Memory B cell (primary cell): ENCODE measurements at regions not wholly inside any gene's neighbourhood (a gene's known extent, or its start where the extent isn't known, plus 50 kb on each side); places are given as distances from the start of the nearest gene placed in this dataset.

Experiments
- ATAC-seq: fragments of 150-1000 bp; cut with Tn5 transposase; 2 replicates; pipeline ENCODE4 v1.10.0; 2021; ENCODE audit warnings: low read depth, mild to moderate bottlenecking, moderate library complexity
- DNase-seq, 2 donors: peaks; one replicate each; pipeline ENCODE4 v3.0.0; 2022; ENCODE audit warnings: low spot score in 2 of 2
- H3K27ac Mint-ChIP-seq: one replicate; pipeline ENCODE4 v1.8.0; 2022; ENCODE audit warnings: mild to moderate bottlenecking, moderate library complexity, mixed read lengths
- H3K27me3 Mint-ChIP-seq: one replicate; pipeline ENCODE4 v1.8.0; 2022; ENCODE audit warnings: mixed read lengths
- H3K36me3 Mint-ChIP-seq: one replicate; pipeline ENCODE4 v1.8.0; 2022; ENCODE audit warnings: mild to moderate bottlenecking, mixed read lengths
- H3K4me1 Mint-ChIP-seq: one replicate; pipeline ENCODE4 v1.8.0; 2022; ENCODE audit warnings: mixed read lengths
- H3K4me3 Mint-ChIP-seq: one replicate; pipeline ENCODE4 v1.8.0; 2022; ENCODE audit warnings: mild to moderate bottlenecking, moderate library complexity, mixed read lengths
- H3K9me3 Mint-ChIP-seq: one replicate; pipeline ENCODE4 v1.8.0; 2022; ENCODE audit warnings: mixed read lengths

DNA sequence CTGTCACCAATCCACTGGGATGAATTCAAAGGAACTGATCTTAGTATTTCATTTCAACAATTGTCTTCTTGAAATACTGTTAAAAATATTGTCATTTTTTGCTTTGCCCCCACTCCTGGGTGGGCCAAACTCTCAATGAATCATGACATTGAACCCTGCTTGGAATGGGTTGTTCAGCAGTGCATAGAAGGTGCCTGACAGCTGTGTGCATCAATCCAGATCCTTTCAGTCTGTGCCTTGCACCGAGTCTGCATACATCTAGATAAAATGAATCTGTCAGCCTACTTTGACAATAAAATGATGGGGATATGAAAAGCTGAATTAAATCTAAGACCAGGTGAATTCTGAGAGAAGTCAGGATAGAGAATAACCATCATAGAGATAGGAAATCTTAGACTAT lies 706.6 kb downstream of the CBLN2 start:
- DNase-seq (no peak), ATAC-seq (no peak)
- Mint-ChIP-seq H3K9me3 (no peaks in the 10 kb centered on the region), H3K36me3 (no peaks in the 10 kb centered on the region), H3K27ac (no peak overlapping the region), H3K4me1 (no peaks in the 10 kb centered on the region), H3K27me3 (no peaks in the 10 kb centered on the region), H3K4me3 (no peak overlapping the region)

DNA sequence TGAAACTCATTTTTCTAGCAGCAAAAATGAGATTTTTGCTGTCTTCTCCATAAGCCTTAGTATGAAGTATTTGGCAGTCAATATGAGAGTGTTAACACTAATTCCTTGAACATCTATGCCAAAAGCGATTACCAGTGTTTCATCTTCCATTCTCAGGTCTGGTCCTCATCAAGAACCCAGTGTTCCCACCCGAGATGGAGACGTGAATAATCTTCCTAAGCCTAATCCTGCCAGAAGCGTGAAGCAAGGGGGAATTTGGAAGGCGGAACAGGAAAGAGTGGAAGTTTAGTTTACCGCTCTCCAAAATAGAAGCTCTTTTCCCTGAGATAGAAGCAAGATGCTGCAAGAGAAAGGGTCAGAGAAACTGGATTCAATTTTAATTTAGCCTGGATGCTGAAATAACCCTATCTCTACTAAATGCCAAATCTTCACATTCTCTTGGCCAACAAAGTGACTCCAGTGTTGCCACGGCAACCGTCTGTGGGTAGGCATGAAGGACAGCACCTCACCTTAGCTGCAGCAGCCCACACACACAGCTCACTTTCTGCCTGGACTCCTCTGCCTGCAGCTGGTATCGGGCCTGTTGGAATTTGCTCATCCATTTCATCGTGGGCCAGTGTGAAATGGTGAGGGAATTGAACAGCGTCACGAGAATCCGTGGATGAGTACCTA lies 711.1 kb downstream of the CBLN2 start:
- H3K27ac Mint-ChIP-seq = no peak overlapping the region
- no peak overlapping the region for H3K4me3 Mint-ChIP-seq
- H3K9me3 Mint-ChIP-seq = no peaks in the 10 kb centered on the region
- DNase-seq (no peak), ATAC-seq (no peak)
- H3K36me3 Mint-ChIP-seq = no peaks in the 10 kb centered on the region
- H3K27me3 Mint-ChIP-seq = no peaks in the 10 kb centered on the region
- H3K4me1 Mint-ChIP-seq = no peaks in the 10 kb centered on the region

DNA sequence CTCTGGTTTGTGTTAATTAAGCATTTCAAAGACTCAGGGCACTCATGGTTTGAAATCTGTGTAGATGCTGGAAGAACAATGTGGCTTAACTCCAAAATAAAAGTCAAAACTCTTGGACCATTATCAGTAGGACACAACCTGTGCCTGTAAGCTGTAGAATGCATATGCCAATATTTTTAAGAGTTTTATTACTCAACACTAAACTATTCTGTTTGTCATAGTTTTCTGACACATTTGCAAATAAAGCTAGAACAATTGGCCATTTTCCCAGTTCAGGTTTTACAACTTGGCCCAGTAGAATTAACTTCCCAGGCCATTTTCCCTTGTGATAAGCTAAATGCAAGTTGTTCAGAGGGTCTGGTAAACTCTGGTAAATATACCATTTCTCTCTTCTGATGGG lies 713.1 kb downstream of the CBLN2 start:
- H3K9me3 Mint-ChIP-seq = no peaks in the 10 kb centered on the region
- ATAC-seq (no peak), DNase-seq (no peak)
- H3K27ac Mint-ChIP-seq = no peak overlapping the region
- H3K4me1 Mint-ChIP-seq = no peaks in the 10 kb centered on the region
- no peaks in the 10 kb centered on the region for H3K36me3 Mint-ChIP-seq
- H3K27me3 Mint-ChIP-seq = no peaks in the 10 kb centered on the region
- no peak overlapping the region for H3K4me3 Mint-ChIP-seq

DNA sequence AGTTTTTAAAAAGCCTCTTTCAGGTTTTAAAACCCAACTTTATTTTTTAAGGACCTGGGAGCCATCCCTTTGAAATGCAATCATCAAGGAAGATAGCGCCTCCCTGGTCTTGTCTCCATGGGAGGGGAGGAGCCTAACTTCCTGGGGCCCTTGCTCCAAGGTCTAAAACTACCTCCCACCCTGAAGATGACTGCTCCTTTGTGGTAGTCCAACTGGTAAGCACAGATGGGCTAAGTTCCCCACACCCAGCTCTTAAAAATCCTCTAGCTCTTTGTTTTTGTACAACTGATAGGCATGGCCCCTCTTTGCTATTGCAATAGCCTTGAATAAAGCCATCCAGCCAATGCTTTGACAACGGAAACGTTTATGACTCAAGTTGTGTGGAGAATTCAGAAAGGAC lies 716.8 kb downstream of the CBLN2 start:
- no peak for DNase-seq
- Mint-ChIP-seq H3K27me3 (no peaks in the 10 kb centered on the region), H3K9me3 (no peaks in the 10 kb centered on the region), H3K27ac (no peak overlapping the region), H3K36me3 (no peaks in the 10 kb centered on the region), H3K4me1 (no peaks in the 10 kb centered on the region), H3K4me3 (no peak overlapping the region)
- ATAC-seq = no peak

DNA sequence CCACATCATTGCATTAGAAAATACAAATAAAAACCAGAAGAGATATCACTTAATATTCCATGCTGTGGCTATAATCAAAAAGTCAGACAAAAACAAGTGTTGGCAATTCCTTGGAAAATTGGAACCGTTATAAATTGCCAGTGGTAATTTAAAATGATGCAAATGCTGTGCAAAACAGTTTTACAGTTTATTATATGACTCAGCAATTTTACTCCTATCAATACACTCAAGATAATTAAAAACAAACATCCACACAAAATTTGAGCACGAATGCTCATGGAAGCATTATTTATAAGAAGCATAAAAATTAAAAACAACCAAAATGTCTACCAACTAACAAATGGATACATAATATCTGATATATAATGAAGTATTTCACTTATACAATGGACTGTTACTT lies 728.8 kb downstream of the CBLN2 start:
- Mint-ChIP-seq H3K27ac (no peak overlapping the region), H3K4me3 (no peak overlapping the region), H3K36me3 (no peaks in the 10 kb centered on the region), H3K4me1 (no peaks in the 10 kb centered on the region), H3K9me3 (peaks cover 1% of the 10 kb centered on the region), H3K27me3 (no peaks in the 10 kb centered on the region)
- no peak for DNase-seq
- ATAC-seq = no peak

DNA sequence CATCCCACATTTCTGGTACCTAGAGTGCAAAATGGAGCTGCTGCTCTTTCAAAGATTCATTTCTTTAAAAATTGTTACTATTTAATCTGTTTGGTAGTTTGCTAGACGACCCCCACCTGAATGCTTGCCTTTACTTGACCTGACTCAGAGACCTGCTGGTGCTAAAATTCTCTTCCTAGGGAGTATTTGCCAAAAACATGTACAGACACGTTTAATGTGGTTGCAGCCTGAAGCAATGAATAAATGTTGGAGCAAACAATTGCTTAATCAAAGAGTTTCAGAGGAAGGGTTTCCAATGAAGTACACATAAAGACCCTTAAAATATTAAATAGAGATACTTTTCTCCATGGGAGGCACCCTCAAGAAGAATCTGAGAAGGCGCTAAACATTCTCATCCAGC lies 734.4 kb downstream of the CBLN2 start:
- no peaks in the 10 kb centered on the region for H3K4me1 Mint-ChIP-seq
- DNase-seq = no peak
- H3K9me3 Mint-ChIP-seq = peaks cover 1% of the 10 kb centered on the region
- H3K27me3 Mint-ChIP-seq = no peaks in the 10 kb centered on the region
- no peak for ATAC-seq
- H3K27ac Mint-ChIP-seq = no peak overlapping the region
- H3K36me3 Mint-ChIP-seq = no peaks in the 10 kb centered on the region
- no peak overlapping the region for H3K4me3 Mint-ChIP-seq

DNA sequence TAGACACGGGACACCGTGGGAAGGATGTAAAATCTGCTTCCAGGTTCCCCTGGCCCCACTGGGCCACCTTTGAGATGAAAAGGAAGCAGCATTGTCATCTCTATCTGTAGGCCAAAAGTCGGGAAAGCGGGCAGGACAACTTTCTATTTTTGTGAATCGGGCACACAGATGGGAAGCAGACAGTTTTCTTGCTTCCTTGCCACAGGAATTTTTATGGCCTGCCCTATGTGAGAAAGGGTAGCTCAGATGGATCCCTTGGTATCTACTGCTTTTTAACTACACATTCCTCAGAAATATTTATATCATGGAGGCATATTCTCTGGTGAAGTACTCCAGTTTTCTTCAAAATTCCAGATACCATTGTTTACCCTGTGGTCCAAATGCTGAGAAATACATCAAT lies 735.5 kb downstream of the CBLN2 start:
- H3K36me3 Mint-ChIP-seq = no peaks in the 10 kb centered on the region
- H3K27me3 Mint-ChIP-seq = no peaks in the 10 kb centered on the region
- DNase-seq = no peak
- no peak overlapping the region for H3K27ac Mint-ChIP-seq
- peaks cover 1% of the 10 kb centered on the region for H3K9me3 Mint-ChIP-seq
- H3K4me3 Mint-ChIP-seq = no peak overlapping the region
- ATAC-seq = no peak
- no peaks in the 10 kb centered on the region for H3K4me1 Mint-ChIP-seq

DNA sequence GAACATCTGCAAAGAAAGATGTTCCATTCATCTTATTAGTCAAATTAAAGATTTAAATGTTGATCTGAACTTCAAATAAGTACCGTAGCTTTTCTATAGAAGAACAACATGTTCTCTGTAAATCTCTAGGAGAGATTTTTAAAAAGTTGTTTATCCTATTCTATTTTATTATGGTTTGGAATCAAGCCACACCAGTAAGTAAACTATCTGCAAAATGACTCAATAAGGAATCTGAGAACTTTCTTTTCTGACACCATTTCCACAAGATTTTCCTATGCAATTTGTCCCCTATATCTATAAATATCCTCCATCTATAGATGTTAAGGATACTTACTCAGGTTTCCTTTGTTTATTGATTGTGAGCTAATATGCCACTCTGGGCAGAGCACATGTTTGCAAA lies 736.6 kb downstream of the CBLN2 start:
- no peaks in the 10 kb centered on the region for H3K27me3 Mint-ChIP-seq
- H3K9me3 Mint-ChIP-seq = no peaks in the 10 kb centered on the region
- H3K4me3 Mint-ChIP-seq = no peak overlapping the region
- H3K4me1 Mint-ChIP-seq = no peaks in the 10 kb centered on the region
- DNase-seq (no peak), ATAC-seq (no peak)
- no peaks in the 10 kb centered on the region for H3K36me3 Mint-ChIP-seq
- H3K27ac Mint-ChIP-seq = no peak overlapping the region

DNA sequence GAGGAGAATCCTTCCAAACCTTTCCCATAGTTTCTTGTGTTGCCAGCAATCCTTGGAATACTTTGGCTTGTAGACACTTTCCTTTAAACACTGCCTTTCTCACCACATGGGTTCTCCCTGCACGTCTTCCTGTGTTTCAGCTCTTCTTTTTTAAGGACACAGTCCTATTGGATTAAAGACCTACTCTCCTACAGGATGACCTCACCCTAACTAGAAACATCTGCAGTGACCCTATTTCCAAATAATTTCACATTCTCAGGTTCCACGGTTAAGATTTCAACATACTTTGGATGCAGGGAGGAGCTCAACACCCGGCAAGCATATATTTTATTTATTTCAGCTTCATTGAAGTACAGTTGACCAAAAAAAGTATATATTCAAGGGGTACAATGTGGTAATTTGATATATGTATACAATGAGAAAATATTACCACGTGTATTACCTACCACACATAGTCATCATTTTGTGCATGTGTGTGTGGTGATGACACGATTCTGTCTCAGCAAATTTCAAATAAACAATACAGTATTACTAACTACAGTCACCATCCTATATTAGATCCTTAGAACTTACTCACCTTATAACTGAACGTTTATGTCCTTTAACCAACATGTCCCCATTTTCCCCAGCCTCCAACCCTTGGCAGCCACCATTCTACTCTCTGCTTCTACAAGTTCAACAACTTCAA lies 745.0 kb downstream of the CBLN2 start:
- Mint-ChIP-seq H3K27ac (no peak overlapping the region), H3K4me1 (no peaks in the 10 kb centered on the region), H3K4me3 (no peak overlapping the region), H3K9me3 (no peaks in the 10 kb centered on the region), H3K36me3 (no peaks in the 10 kb centered on the region), H3K27me3 (peaks cover 1% of the 10 kb centered on the region)
- no peak for ATAC-seq
- no peak for DNase-seq

DNA sequence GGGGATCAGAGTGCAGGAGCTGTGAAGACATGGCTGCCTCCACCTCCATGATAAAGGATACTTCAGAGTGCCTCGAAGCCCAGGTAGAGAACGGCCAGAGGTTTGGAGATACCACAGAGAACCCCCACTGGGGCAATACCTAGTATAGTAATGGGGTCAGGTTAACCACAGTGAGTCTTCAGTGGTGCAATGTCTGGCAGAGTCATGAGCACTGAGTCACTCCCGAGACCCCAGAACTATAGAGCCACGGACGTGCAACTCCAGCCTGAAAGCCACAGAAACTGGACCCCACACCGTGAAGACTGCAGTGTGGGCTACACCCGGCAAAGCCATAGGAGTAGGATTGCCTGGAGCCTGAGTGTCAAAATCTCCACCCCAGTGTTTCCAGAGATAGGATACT lies 746.6 kb downstream of the CBLN2 start:
- H3K27ac Mint-ChIP-seq = no peak overlapping the region
- peaks cover 1% of the 10 kb centered on the region for H3K27me3 Mint-ChIP-seq
- no peaks in the 10 kb centered on the region for H3K36me3 Mint-ChIP-seq
- ATAC-seq (no peak), DNase-seq (no peak)
- no peaks in the 10 kb centered on the region for H3K4me1 Mint-ChIP-seq
- no peak overlapping the region for H3K4me3 Mint-ChIP-seq
- no peaks in the 10 kb centered on the region for H3K9me3 Mint-ChIP-seq

DNA sequence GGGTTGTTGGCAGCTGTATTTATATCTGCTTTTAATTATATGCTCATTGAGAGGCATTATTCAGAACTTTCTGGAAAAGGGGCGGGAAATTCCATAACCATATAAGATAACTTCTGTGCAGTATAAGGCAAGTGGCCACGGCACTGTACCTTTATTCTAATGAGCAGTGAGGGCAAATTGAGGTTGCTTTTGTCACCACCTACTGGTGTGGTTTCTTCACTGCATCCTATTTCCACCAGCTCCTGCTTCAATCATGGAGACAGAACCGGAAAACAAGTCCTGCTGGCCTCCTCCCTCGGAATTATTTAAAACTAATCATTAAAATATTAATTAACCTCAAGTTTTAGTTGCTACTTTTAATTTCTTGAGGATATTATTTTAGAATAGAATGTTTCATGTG lies 759.4 kb downstream of the CBLN2 start:
- no peaks in the 10 kb centered on the region for H3K4me1 Mint-ChIP-seq
- H3K27me3 Mint-ChIP-seq = no peaks in the 10 kb centered on the region
- DNase-seq (no peak), ATAC-seq (peak; percentile 35)
- H3K9me3 Mint-ChIP-seq = no peaks in the 10 kb centered on the region
- H3K4me3 Mint-ChIP-seq = no peak overlapping the region
- no peaks in the 10 kb centered on the region for H3K36me3 Mint-ChIP-seq
- H3K27ac Mint-ChIP-seq = no peak overlapping the region

DNA sequence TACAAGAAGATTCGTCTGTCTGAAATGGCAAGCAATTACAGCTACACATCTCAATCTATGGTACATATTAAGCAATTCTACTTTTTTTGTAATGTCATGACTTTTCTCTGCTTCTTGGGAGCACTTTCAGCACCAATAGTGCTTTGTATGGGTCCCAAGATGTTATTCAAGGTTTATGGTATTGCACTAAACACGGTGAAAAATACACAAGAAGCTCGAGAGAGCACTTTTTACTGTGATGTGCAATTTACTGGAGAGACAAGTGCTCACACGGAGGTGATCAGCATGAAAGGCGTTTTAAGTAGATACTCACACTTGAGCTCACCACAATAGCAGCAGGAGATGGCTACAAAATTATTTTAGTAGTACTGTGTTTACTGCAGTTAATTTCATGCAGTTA lies 783.6 kb downstream of the CBLN2 start:
- no peak overlapping the region for H3K4me3 Mint-ChIP-seq
- H3K36me3 Mint-ChIP-seq = no peaks in the 10 kb centered on the region
- DNase-seq (no peak), ATAC-seq (no peak)
- H3K4me1 Mint-ChIP-seq = no peaks in the 10 kb centered on the region
- no peak overlapping the region for H3K27ac Mint-ChIP-seq
- no peaks in the 10 kb centered on the region for H3K27me3 Mint-ChIP-seq
- peaks cover 2% of the 10 kb centered on the region for H3K9me3 Mint-ChIP-seq

DNA sequence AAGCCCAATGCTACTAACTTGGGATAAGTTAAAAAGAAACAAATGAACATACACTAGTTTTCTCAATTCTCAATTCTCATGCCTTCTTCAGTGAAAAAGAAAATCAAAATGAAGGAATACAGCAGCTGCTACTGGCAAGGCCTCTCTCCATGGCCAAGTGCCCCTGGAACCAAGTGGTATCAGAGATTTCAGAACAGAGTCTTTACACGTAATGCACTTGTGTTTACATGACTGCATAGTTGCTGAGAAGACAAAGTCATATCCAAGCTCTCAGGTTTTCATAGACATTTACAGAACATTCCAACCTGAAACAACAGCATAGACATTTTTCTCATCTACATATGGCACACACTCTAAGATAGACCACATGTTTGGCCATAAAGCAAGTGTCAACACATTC lies 789.9 kb downstream of the CBLN2 start:
- DNase-seq = no peak
- ATAC-seq = no peak
- no peak overlapping the region for H3K4me3 Mint-ChIP-seq
- H3K4me1 Mint-ChIP-seq = no peaks in the 10 kb centered on the region
- peaks cover 1% of the 10 kb centered on the region for H3K27me3 Mint-ChIP-seq
- no peaks in the 10 kb centered on the region for H3K36me3 Mint-ChIP-seq
- H3K9me3 Mint-ChIP-seq = peaks cover 3% of the 10 kb centered on the region
- H3K27ac Mint-ChIP-seq = no peak overlapping the region

DNA sequence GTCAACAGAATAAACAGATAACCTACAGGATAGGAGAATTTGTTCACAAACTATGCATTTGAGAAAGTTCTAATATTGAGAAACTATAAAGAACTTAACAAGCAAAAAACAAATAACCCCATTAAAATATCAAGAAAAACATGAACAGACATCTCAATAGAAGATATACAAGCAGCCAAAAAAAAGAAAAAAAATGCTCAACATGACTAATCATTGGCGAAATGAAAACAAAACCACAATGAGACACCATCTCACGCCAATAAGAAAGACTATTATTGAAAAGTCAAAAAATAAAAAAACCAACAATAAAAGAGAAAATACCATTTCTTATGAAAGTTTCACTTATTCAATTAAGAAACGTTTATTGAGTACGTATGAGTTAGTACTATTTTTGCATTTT lies 800.5 kb downstream of the CBLN2 start:
- Mint-ChIP-seq H3K4me1 (no peaks in the 10 kb centered on the region), H3K36me3 (no peaks in the 10 kb centered on the region), H3K4me3 (no peak overlapping the region), H3K27ac (no peak overlapping the region), H3K9me3 (peaks cover 6% of the 10 kb centered on the region), H3K27me3 (no peaks in the 10 kb centered on the region)
- no peak for DNase-seq
- no peak for ATAC-seq

DNA sequence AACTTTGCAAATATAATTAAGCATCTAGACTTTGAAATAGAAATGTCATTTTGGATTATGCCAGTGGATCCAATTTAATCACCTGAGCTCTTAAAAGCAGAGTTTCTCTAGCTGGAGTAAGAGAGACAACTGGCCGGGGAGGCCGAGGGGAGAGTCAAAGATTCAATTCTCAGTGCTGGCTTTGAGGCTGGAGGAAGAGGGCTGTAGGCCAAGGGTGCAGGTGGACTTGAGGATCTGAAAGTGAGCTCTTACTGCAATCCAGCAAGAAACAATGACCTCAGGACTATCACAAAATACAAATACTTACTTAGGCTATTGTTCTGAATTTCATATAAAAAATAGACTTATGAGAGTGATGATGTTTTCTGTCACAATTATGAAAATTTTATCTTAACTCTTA lies 814.5 kb downstream of the CBLN2 start:
- H3K36me3 Mint-ChIP-seq = no peaks in the 10 kb centered on the region
- DNase-seq = no peak
- no peak overlapping the region for H3K27ac Mint-ChIP-seq
- no peak overlapping the region for H3K4me3 Mint-ChIP-seq
- no peak for ATAC-seq
- H3K4me1 Mint-ChIP-seq = no peaks in the 10 kb centered on the region
- no peaks in the 10 kb centered on the region for H3K27me3 Mint-ChIP-seq
- H3K9me3 Mint-ChIP-seq = peaks cover 3% of the 10 kb centered on the region
